HEK293 (cell line): ENCODE measurements at regions not wholly inside any gene's neighbourhood (a gene's known extent, or its start where the extent isn't known, plus 50 kb on each side); places are given as distances from the start of the nearest gene placed in this dataset.

ENCODE experiments used
- CTCF ChIA-PET: fragments of 350-600 bp; formaldehyde crosslinking; extraction: SDS; loops from one replicate; lab custom pipeline; 2021; ENCODE audit warnings: antibody characterized with exemption; lab: Yijun Ruan, JAX
- POLR2A ChIA-PET: fragments of 300-600 bp; formaldehyde crosslinking; extraction: SDS; loops from one replicate; lab custom pipeline; 2020; ENCODE audit warnings: antibody characterized with exemption, inconsistent platforms; lab: Yijun Ruan, JAX
- H3K27ac ChIP-seq: fragments of 200-500 bp; sonication (Bioruptor generic); 2 replicates; pipeline ENCODE4 v1.5.1; 2014; ENCODE audit warnings: low read depth, low read length, control low read depth, inconsistent platforms; ENCODE audit errors: extremely low read depth
- H3K36me3 ChIP-seq, 2 experiments: fragments of 200-500 bp in 1 of 2; sonication (Bioruptor generic) in 1 of 2; 1 replicate in 1 of 2; 2 replicates in 1 of 2; pipeline ENCODE4 v1.5.1; 2014 to 2017; ENCODE audit warnings: inconsistent platforms in 2 of 2, low read length in 2 of 2; ENCODE audit not compliant: control insufficient read depth in 2 of 2, insufficient read depth in 1 of 2
- H3K4me1 ChIP-seq: fragments of 200-500 bp; sonication (Bioruptor generic); 2 replicates; pipeline ENCODE4 v1.5.1; 2014; ENCODE audit warnings: mild to moderate bottlenecking, low read length, inconsistent platforms; ENCODE audit not compliant: control insufficient read depth, insufficient read depth
- H3K4me3 ChIP-seq: 2 replicates; pipeline ENCODE4 v1.5.1; 2011; ENCODE audit warnings: low read depth, mild to moderate bottlenecking, control low read depth, low read length, moderate library complexity
- H3K9me3 ChIP-seq: fragments of 200-500 bp; sonication (Bioruptor generic); 2 replicates; pipeline ENCODE4 v1.5.1; 2014; ENCODE audit warnings: low read depth, low read length, inconsistent platforms; ENCODE audit not compliant: control insufficient read depth, insufficient read depth
- KLF16 ChIP-seq: fragments of 450-650 bp; formaldehyde crosslinking; IDR thresholded peaks from 2 replicates; pipeline ENCODE4 v1.5.1; 2017; ENCODE audit warnings: missing biosample characterization, missing genetic modification characterization
- PRDM2 ChIP-seq: fragments of 450-650 bp; formaldehyde crosslinking; IDR thresholded peaks from 2 replicates; pipeline ENCODE4 v1.5.1; 2016; ENCODE audit warnings: missing biosample characterization, missing genetic modification characterization, borderline replicate concordance
- REST ChIP-seq: fragments of 450-650 bp; formaldehyde crosslinking; IDR thresholded peaks from 2 replicates; pipeline ENCODE4 v1.5.1; 2016; ENCODE audit warnings: missing biosample characterization, missing genetic modification characterization
- SP2 ChIP-seq: fragments of 450-650 bp; formaldehyde crosslinking; IDR thresholded peaks from 2 replicates; pipeline ENCODE4 v1.5.1; 2016; ENCODE audit warnings: missing biosample characterization, missing genetic modification characterization
- ZBTB11 ChIP-seq: fragments of 450-650 bp; formaldehyde crosslinking; conservative IDR thresholded peaks from 2 replicates; pipeline ENCODE4 v1.5.1; 2016; ENCODE audit warnings: low read depth, missing biosample characterization, missing genetic modification characterization
- ZFP69B ChIP-seq: fragments of 450-650 bp; formaldehyde crosslinking; IDR thresholded peaks from 2 replicates; pipeline ENCODE4 v1.5.1; 2016; ENCODE audit warnings: missing biosample characterization, missing genetic modification characterization
- ZNF140 ChIP-seq: fragments of 450-650 bp; formaldehyde crosslinking; IDR thresholded peaks from 2 replicates; pipeline ENCODE4 v1.5.1; 2016; ENCODE audit warnings: missing biosample characterization, missing genetic modification characterization
- ZNF16 ChIP-seq: fragments of 450-650 bp; formaldehyde crosslinking; IDR thresholded peaks from 2 replicates; pipeline ENCODE4 v1.5.1; 2016; ENCODE audit warnings: low read depth, missing biosample characterization, missing genetic modification characterization
- ZNF169 ChIP-seq: fragments of 450-650 bp; formaldehyde crosslinking; IDR thresholded peaks from 2 replicates; pipeline ENCODE4 v1.5.1; 2016; ENCODE audit warnings: missing biosample characterization, missing genetic modification characterization
- ZNF184 ChIP-seq: fragments of 450-650 bp; IDR thresholded peaks from 2 replicates; pipeline ENCODE4 v1.5.1; 2018; ENCODE audit warnings: missing biosample characterization, mild to moderate bottlenecking, missing genetic modification characterization
- ZNF292 ChIP-seq: fragments of 450-650 bp; formaldehyde crosslinking; IDR thresholded peaks from 2 replicates; pipeline ENCODE4 v1.5.1; 2016; ENCODE audit warnings: low read depth, missing biosample characterization, missing genetic modification characterization, borderline replicate concordance
- ZNF391 ChIP-seq: fragments of 450-650 bp; formaldehyde crosslinking; IDR thresholded peaks from 2 replicates; pipeline ENCODE4 v1.5.1; 2016; ENCODE audit warnings: low read depth, missing biosample characterization, missing genetic modification characterization, borderline replicate concordance
- ZNF555 ChIP-seq: fragments of 450-650 bp; formaldehyde crosslinking; conservative IDR thresholded peaks from 2 replicates; pipeline ENCODE4 v1.5.1; 2017; ENCODE audit warnings: missing biosample characterization, mild to moderate bottlenecking, missing genetic modification characterization, inconsistent platforms
- ZNF704 ChIP-seq: fragments of 450-650 bp; formaldehyde crosslinking; IDR thresholded peaks from 2 replicates; pipeline ENCODE4 v1.5.1; 2016; ENCODE audit warnings: missing biosample characterization, missing genetic modification characterization
- ZNF791 ChIP-seq: fragments of 450-650 bp; formaldehyde crosslinking; IDR thresholded peaks from 2 replicates; pipeline ENCODE4 v1.5.1; 2016; ENCODE audit warnings: missing biosample characterization, missing genetic modification characterization
- ZSCAN16 ChIP-seq: fragments of 450-650 bp; formaldehyde crosslinking; IDR thresholded peaks from 2 replicates; pipeline ENCODE4 v1.5.1; 2016; ENCODE audit warnings: missing biosample characterization, missing genetic modification characterization
- ZSCAN18 ChIP-seq: fragments of 450-650 bp; formaldehyde crosslinking; IDR thresholded peaks from 2 replicates; pipeline ENCODE4 v1.5.1; 2016; ENCODE audit warnings: missing biosample characterization, missing genetic modification characterization

GRCh38 chr14:58985786-58986185 is 202.7 kb upstream of the DAAM1 start:
- POLR2A ChIA-PET = no interaction called here
- Histone ChIP-seq H3K4me3 (no peak overlapping the region), H3K36me3 (no peaks in the 10 kb centered on the region), H3K9me3 (no peaks in the 10 kb centered on the region), H3K27ac (no peak overlapping the region), H3K4me1 (no peaks in the 10 kb centered on the region)
- no peak for TF ChIP-seq ZSCAN16
- no peak for TF ChIP-seq ZNF391 (tag by site-specific recombination)
- TF ChIP-seq SP2 (tag by site-specific recombination) = no peak
- no peak for TF ChIP-seq KLF16 (tag by site-specific recombination)
- TF ChIP-seq ZNF169 (tag by site-specific recombination) = no peak
- TF ChIP-seq ZNF140 (tag by site-specific recombination) = no peak
- no peak for TF ChIP-seq ZSCAN18 (tag by site-specific recombination)
- no peak for TF ChIP-seq ZNF791 (tag by site-specific recombination)
- no peak for TF ChIP-seq ZNF292
- no peak for TF ChIP-seq ZFP69B (tag by site-specific recombination)
- no peak for TF ChIP-seq ZBTB11
- TF ChIP-seq ZNF555 (tag by site-specific recombination) = no peak
- no peak for TF ChIP-seq ZNF16 (tag by site-specific recombination)
- TF ChIP-seq ZNF184 (tag by site-specific recombination) = no peak
- TF ChIP-seq PRDM2 = no peak
- TF ChIP-seq ZNF704 (tag by site-specific recombination) = no peak
- TF ChIP-seq REST = no peak
- CTCF ChIA-PET = no interaction called here
